Breast epithelium (tissue), 4 donors: ENCODE measurements at regions not wholly inside any gene's neighbourhood (a gene's known extent, or its start where the extent isn't known, plus 50 kb on each side); places are given as distances from the start of the nearest gene placed in this dataset.

Experiments used
- DNase-seq, 2 donors: peaks; one replicate each; pipeline ENCODE4 v3.0.0-alpha.2; 2019; ENCODE audit warnings: low spot score in 2 of 2
- H3K27ac ChIP-seq, 2 donors: fragments of 200-600 bp; sonication (generic) in 1 of 2; one replicate each; pipeline ENCODE4 v1.5.1; 2016 to 2019; ENCODE audit warnings: mild to moderate bottlenecking in 1 of 2
- H3K27me3 ChIP-seq, 2 donors: fragments of 200-600 bp; sonication (generic) in 1 of 2; one replicate each; pipeline versions ENCODE4 v1.5.1 to v1.6.0; 2017 to 2019; ENCODE audit warnings: control low read depth in 1 of 2, mild to moderate bottlenecking in 1 of 2
- H3K36me3 ChIP-seq: fragments of 200-600 bp; one replicate; pipeline ENCODE4 v1.5.1; 2019
- H3K4me1 ChIP-seq, 2 donors: fragments of 200-600 bp; sonication (generic); one replicate each; pipeline ENCODE4 v1.5.1; 2016 to 2019; ENCODE audit warnings: control low read depth in 1 of 2
- H3K4me3 ChIP-seq, 3 donors: fragments of 200-600 bp; sonication (generic); 1 replicate in 2 of 3; 2 replicates in 1 of 3; pipeline ENCODE4 v1.5.1; 2016 to 2019; ENCODE audit warnings: mild to moderate bottlenecking in 3 of 3, moderate library complexity in 2 of 3
- H3K9me3 ChIP-seq, 2 donors: fragments of 200-600 bp; sonication (generic) in 1 of 2; one replicate each; pipeline ENCODE4 v1.5.1; 2016 to 2019; ENCODE audit warnings: control low read depth in 1 of 2
- CTCF ChIP-seq, 3 donors: fragments of 450-650 bp; IDR thresholded peaks; one replicate each; pipeline ENCODE4 v1.5.1; 2016 to 2017; ENCODE audit warnings: antibody characterized with exemption in 3 of 3, mild to moderate bottlenecking in 3 of 3, moderate library complexity in 3 of 3
- POLR2A ChIP-seq: fragments of 450-650 bp; IDR thresholded peaks from one replicate; pipeline ENCODE4 v1.6.1; 2016; ENCODE audit warnings: antibody characterized with exemption, mild to moderate bottlenecking, moderate library complexity
- POLR2AphosphoS5 ChIP-seq, 3 donors: sonication (generic); formaldehyde crosslinking; IDR thresholded peaks; one replicate each; pipeline ENCODE4 v1.6.1; 2017; ENCODE audit warnings: antibody characterized with exemption in 3 of 3
- intact Hi-C: fragments of 100-400 bp; cut with DNase I; formaldehyde crosslinking; loops from one replicate; pipeline ENCODE4 v1.15.1; 2023; ENCODE audit warnings: low total_unique reads

GRCh38 chr11:127130321-127130720, 129.8 kb upstream of the KIRREL3 start:
- no peaks in the 10 kb centered on the region for H3K4me1 ChIP-seq
- TF ChIP-seq POLR2AphosphoS5 (IDR thresholded peaks at IDR 0.05), result no peak
- no peaks in the 10 kb centered on the region for H3K36me3 ChIP-seq
- no peak for DNase-seq
- H3K9me3 ChIP-seq, result no peaks in the 10 kb centered on the region
- no peak overlapping the region for H3K27ac ChIP-seq
- no peak overlapping the region for H3K4me3 ChIP-seq
- H3K27me3 ChIP-seq, result no peaks in the 10 kb centered on the region
- intact Hi-C loops, result no loop called here

- intact Hi-C loops, result no loop called here
- DNase-seq, result no peak
- TF ChIP-seq POLR2A, result no peak
- no peak for TF ChIP-seq POLR2AphosphoS5 (IDR thresholded peaks at IDR 0.05)
- no peak for TF ChIP-seq CTCF (IDR thresholded peaks at IDR 0.05)
- Histone ChIP-seq H3K4me3 (no peak overlapping the region), H3K27ac (no peak overlapping the region), H3K36me3 (no peaks in the 10 kb centered on the region), H3K27me3 (no peaks in the 10 kb centered on the region), H3K9me3 (no peaks in the 10 kb centered on the region), H3K4me1 (no peaks in the 10 kb centered on the region)
Observed at GRCh38 chr11:127126986-127127385, 126.4 kb upstream of the KIRREL3 start.

- TF ChIP-seq POLR2A (no peak), POLR2AphosphoS5 (IDR thresholded peaks at IDR 0.05) (no peak), CTCF (IDR thresholded peaks at IDR 0.05) (no peak)
- Histone ChIP-seq H3K36me3 (no peaks in the 10 kb centered on the region), H3K4me3 (no peak overlapping the region), H3K27ac (no peak overlapping the region), H3K27me3 (no peaks in the 10 kb centered on the region), H3K9me3 (no peaks in the 10 kb centered on the region), H3K4me1 (no peaks in the 10 kb centered on the region)
- no peak for DNase-seq
- intact Hi-C loops, result no loop called here
Observed at GRCh38 chr11:127119356-127119755, 118.8 kb upstream of the KIRREL3 start.

- no peak for DNase-seq
- Histone ChIP-seq H3K27ac (no peak overlapping the region), H3K9me3 (no peaks in the 10 kb centered on the region), H3K4me1 (no peaks in the 10 kb centered on the region), H3K4me3 (no peak overlapping the region), H3K27me3 (no peaks in the 10 kb centered on the region), H3K36me3 (no peaks in the 10 kb centered on the region)
- TF ChIP-seq POLR2AphosphoS5 (IDR thresholded peaks at IDR 0.05) (no peak), POLR2A (no peak), CTCF (IDR thresholded peaks at IDR 0.05) (no peak)
- intact Hi-C loops, result no loop called here
Observed at GRCh38 chr11:127118811-127119210, 118.2 kb upstream of the KIRREL3 start.

GRCh38 chr11:127117231-127117739, 116.7 kb upstream of the KIRREL3 start:
- Histone ChIP-seq H3K4me3 (no peak overlapping the region), H3K27ac (no peak overlapping the region), H3K27me3 (no peaks in the 10 kb centered on the region), H3K36me3 (no peaks in the 10 kb centered on the region), H3K9me3 (no peaks in the 10 kb centered on the region), H3K4me1 (no peaks in the 10 kb centered on the region)
- intact Hi-C loops, result no loop called here
- TF ChIP-seq CTCF (IDR thresholded peaks at IDR 0.05) (no peak), POLR2AphosphoS5 (IDR thresholded peaks at IDR 0.05) (no peak), POLR2A (no peak)
- DNase-seq, result no peak

GRCh38 chr11:127115844-127116243, 115.3 kb upstream of the KIRREL3 start:
- DNase-seq, result no peak
- Histone ChIP-seq H3K9me3 (no peaks in the 10 kb centered on the region), H3K36me3 (no peaks in the 10 kb centered on the region), H3K27me3 (no peaks in the 10 kb centered on the region), H3K27ac (no peak overlapping the region), H3K4me1 (no peaks in the 10 kb centered on the region), H3K4me3 (no peak overlapping the region)
- no peak for TF ChIP-seq POLR2A
- no peak for TF ChIP-seq CTCF (IDR thresholded peaks at IDR 0.05)
- TF ChIP-seq POLR2AphosphoS5 (IDR thresholded peaks at IDR 0.05), result no peak
- intact Hi-C loops, result no loop called here
